RWPE2 (cell line): ENCODE measurements at regions not wholly inside any gene's neighbourhood (a gene's known extent, or its start where the extent isn't known, plus 50 kb on each side); places are given as distances from the start of the nearest gene placed in this dataset.

ENCODE experiments used
- ATAC-seq: fragments of 200-7000 bp; cut with Tn5 transposase; 3 replicates; pipeline ENCODE4 v1.9.1; 2021; ENCODE audit warnings: low read depth
- DNase-seq: peaks from one replicate; pipeline ENCODE4 v3.0.0-alpha.2; 2020; ENCODE audit warnings: low spot score
- H3K27ac ChIP-seq: fragments of 450-650 bp; 2 replicates; pipeline ENCODE4 v1.5.1; 2017; ENCODE audit warnings: mild to moderate bottlenecking; ENCODE audit not compliant: poor library complexity, severe bottlenecking
- H3K27me3 ChIP-seq: fragments of 250-450 bp; sonication (Bioruptor Pico); 2 replicates; pipeline ENCODE4 v1.5.1; 2021; ENCODE audit warnings: mild to moderate bottlenecking, moderate library complexity; ENCODE audit not compliant: insufficient read depth, poor library complexity, severe bottlenecking
- H3K36me3 ChIP-seq: fragments of 250-450 bp; sonication (Bioruptor Pico); 2 replicates; pipeline ENCODE4 v1.5.1; 2020; ENCODE audit warnings: low read depth, mild to moderate bottlenecking, moderate library complexity
- H3K4me1 ChIP-seq: fragments of 250-450 bp; sonication (Bioruptor Pico); 2 replicates; pipeline ENCODE4 v1.5.1; 2021; ENCODE audit warnings: mild to moderate bottlenecking, moderate library complexity; ENCODE audit not compliant: insufficient read depth, poor library complexity, severe bottlenecking
- H3K4me3 ChIP-seq: fragments of 250-450 bp; sonication (Bioruptor Pico); 2 replicates; pipeline ENCODE4 v1.5.1; 2021; ENCODE audit warnings: mild to moderate bottlenecking, moderate library complexity; ENCODE audit not compliant: severe bottlenecking
- H3K9me3 ChIP-seq: fragments of 250-450 bp; sonication (Bioruptor Pico); 2 replicates; pipeline ENCODE4 v1.5.1; 2021; ENCODE audit warnings: mild to moderate bottlenecking, moderate library complexity; ENCODE audit not compliant: severe bottlenecking
- CTCF ChIP-seq: fragments of 450-650 bp; IDR thresholded peaks from one replicate; pipeline ENCODE4 v1.5.1; 2017; ENCODE audit warnings: mild to moderate bottlenecking, moderate library complexity; ENCODE audit not compliant: poor library complexity, severe bottlenecking

- H3K36me3 ChIP-seq = no peaks in the 10 kb centered on the region
- H3K4me1 ChIP-seq = no peaks in the 10 kb centered on the region
- DNase-seq (no peak), ATAC-seq (no peak)
- H3K9me3 ChIP-seq = no peaks in the 10 kb centered on the region
- TF ChIP-seq CTCF = no peak
- H3K27me3 ChIP-seq = no peaks in the 10 kb centered on the region
- H3K4me3 ChIP-seq = no peak overlapping the region
- no peak overlapping the region for H3K27ac ChIP-seq
Observed at GRCh38 chr16:77009453-77009852, 181.5 kb upstream of the MON1B start.

GRCh38 chr16:77014441-77014840 lies 176.5 kb upstream of the MON1B start:
- H3K4me1 ChIP-seq = no peaks in the 10 kb centered on the region
- no peaks in the 10 kb centered on the region for H3K36me3 ChIP-seq
- ATAC-seq = no peak
- H3K27me3 ChIP-seq = no peaks in the 10 kb centered on the region
- no peak overlapping the region for H3K4me3 ChIP-seq
- no peak for TF ChIP-seq CTCF
- H3K9me3 ChIP-seq = no peaks in the 10 kb centered on the region
- no peak for DNase-seq
- H3K27ac ChIP-seq = no peak overlapping the region

GRCh38 chr16:77030600-77030999 lies 160.4 kb upstream of the MON1B start:
- H3K4me3 ChIP-seq = no peak overlapping the region

GRCh38 chr16:77033516-77033915 lies 157.5 kb upstream of the MON1B start:
- H3K27me3 ChIP-seq = peaks cover 13% of the 10 kb centered on the region
- no peak overlapping the region for H3K4me3 ChIP-seq
- no peak for TF ChIP-seq CTCF
- H3K27ac ChIP-seq = no peak overlapping the region
- ATAC-seq (no peak), DNase-seq (no peak)
- H3K36me3 ChIP-seq = no peaks in the 10 kb centered on the region
- H3K4me1 ChIP-seq = no peaks in the 10 kb centered on the region
- no peaks in the 10 kb centered on the region for H3K9me3 ChIP-seq

More at GRCh38 chr16:77030600-77030999, 160.4 kb upstream of the MON1B start:
- Histone ChIP-seq H3K27ac (no peak overlapping the region), H3K27me3 (peaks cover 13% of the 10 kb centered on the region), H3K36me3 (no peaks in the 10 kb centered on the region), H3K9me3 (no peaks in the 10 kb centered on the region), H3K4me1 (no peaks in the 10 kb centered on the region)
- DNase-seq (no peak), ATAC-seq (no peak)
- no peak for TF ChIP-seq CTCF

- H3K27me3 ChIP-seq = peaks cover 12% of the 10 kb centered on the region
- no peak for ATAC-seq
- TF ChIP-seq CTCF = no peak
- H3K27ac ChIP-seq = no peak overlapping the region
- H3K4me1 ChIP-seq = no peaks in the 10 kb centered on the region
- DNase-seq = no peak
- H3K9me3 ChIP-seq = no peaks in the 10 kb centered on the region
- no peak overlapping the region for H3K4me3 ChIP-seq
- H3K36me3 ChIP-seq = no peaks in the 10 kb centered on the region
Observed at GRCh38 chr16:77035361-77035760, 155.6 kb upstream of the MON1B start.
